ENCODE measurements at regions not wholly inside any gene's neighbourhood (a gene's known extent, or its start where the extent isn't known, plus 50 kb on each side); places are given as distances from the start of the nearest gene placed in this dataset.

DNA sequence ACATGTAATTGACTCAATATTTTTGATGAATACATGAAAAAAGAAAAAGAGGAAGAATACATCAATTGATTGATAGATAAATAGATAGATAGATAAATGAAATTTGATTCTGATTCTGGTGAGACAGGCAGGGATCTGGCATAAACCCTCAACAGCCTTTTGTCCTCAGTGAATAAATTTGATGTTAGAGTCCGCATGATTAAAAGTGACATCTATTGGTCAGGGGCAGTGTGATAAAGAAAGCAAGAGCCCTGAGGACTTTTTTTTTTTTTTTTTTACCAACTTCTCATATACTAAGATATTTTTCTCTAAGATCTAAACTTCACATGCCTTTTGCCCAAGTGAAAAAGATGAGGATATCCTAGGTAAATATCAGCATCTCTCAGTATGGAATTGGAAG lies 216.4 kb downstream of the LRRC3B start:
- ChIA-PET CTCF (no interaction called here), POLR2A (no interaction called here)
- DNase-seq (ENCODE audit: low spot score) (no peak), ATAC-seq (no peak)
- no peak overlapping the region for H3K4me3 Mint-ChIP-seq
- no peaks in the 10 kb centered on the region; the same call in 1 of the 2 replicates for H3K36me3 Mint-ChIP-seq
- TF ChIP-seq ATF3 (CRISPR knock-in tag; conservative IDR thresholded peaks at IDR 0.05) = no peak
- no peak for TF ChIP-seq ELF4 (CRISPR knock-in tag; IDR thresholded peaks at IDR 0.05; ENCODE audit: low read depth)
- TF ChIP-seq, protein P1, sequence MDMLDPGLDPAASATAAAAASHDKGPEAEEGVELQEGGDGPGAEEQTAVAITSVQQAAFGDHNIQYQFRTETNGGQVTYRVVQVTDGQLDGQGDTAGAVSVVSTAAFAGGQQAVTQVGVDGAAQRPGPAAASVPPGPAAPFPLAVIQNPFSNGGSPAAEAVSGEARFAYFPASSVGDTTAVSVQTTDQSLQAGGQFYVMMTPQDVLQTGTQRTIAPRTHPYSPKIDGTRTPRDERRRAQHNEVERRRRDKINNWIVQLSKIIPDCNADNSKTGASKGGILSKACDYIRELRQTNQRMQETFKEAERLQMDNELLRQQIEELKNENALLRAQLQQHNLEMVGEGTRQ (CRISPR knock-in tag; IDR thresholded peaks at IDR 0.05) = no peak
- no peak for TF ChIP-seq ESRRA (CRISPR knock-in tag; IDR thresholded peaks at IDR 0.05; ENCODE audit: borderline replicate concordance)
- no peak for TF ChIP-seq ZNF263 (CRISPR knock-in tag; IDR thresholded peaks at IDR 0.05; ENCODE audit: low read depth)
- TF ChIP-seq ZBTB21 (CRISPR knock-in tag; IDR thresholded peaks at IDR 0.05; ENCODE audit: borderline replicate concordance) = no peak
- TF ChIP-seq RORB (CRISPR knock-in tag; IDR thresholded peaks at IDR 0.05) = no peak
- no peak for TF ChIP-seq TP53 (CRISPR knock-in tag; IDR thresholded peaks at IDR 0.05)
- TF ChIP-seq GRHL2 (CRISPR knock-in tag; IDR thresholded peaks at IDR 0.05; ENCODE audit: insufficient replicate concordance, severe bottlenecking) = no peak
- TF ChIP-seq, protein P2, sequence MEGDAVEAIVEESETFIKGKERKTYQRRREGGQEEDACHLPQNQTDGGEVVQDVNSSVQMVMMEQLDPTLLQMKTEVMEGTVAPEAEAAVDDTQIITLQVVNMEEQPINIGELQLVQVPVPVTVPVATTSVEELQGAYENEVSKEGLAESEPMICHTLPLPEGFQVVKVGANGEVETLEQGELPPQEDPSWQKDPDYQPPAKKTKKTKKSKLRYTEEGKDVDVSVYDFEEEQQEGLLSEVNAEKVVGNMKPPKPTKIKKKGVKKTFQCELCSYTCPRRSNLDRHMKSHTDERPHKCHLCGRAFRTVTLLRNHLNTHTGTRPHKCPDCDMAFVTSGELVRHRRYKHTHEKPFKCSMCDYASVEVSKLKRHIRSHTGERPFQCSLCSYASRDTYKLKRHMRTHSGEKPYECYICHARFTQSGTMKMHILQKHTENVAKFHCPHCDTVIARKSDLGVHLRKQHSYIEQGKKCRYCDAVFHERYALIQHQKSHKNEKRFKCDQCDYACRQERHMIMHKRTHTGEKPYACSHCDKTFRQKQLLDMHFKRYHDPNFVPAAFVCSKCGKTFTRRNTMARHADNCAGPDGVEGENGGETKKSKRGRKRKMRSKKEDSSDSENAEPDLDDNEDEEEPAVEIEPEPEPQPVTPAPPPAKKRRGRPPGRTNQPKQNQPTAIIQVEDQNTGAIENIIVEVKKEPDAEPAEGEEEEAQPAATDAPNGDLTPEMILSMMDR (IDR thresholded peaks at IDR 0.05) = no peak
- no peak for TF ChIP-seq NFE2L1 (CRISPR knock-in tag; IDR thresholded peaks at IDR 0.05)
- TF ChIP-seq USF1 (CRISPR knock-in tag; IDR thresholded peaks at IDR 0.05) = no peak
- no peak for TF ChIP-seq ARID4B (CRISPR knock-in tag; IDR thresholded peaks at IDR 0.05; ENCODE audit: borderline replicate concordance)
- TF ChIP-seq ZNF425 (CRISPR knock-in tag; conservative IDR thresholded peaks at IDR 0.05) = no peak
- TF ChIP-seq ZNF396 (CRISPR knock-in tag; IDR thresholded peaks at IDR 0.05; ENCODE audit: borderline replicate concordance) = no peak
- TF ChIP-seq ERG (CRISPR knock-in tag; IDR thresholded peaks at IDR 0.05) = no peak
- TF ChIP-seq, protein P3, sequence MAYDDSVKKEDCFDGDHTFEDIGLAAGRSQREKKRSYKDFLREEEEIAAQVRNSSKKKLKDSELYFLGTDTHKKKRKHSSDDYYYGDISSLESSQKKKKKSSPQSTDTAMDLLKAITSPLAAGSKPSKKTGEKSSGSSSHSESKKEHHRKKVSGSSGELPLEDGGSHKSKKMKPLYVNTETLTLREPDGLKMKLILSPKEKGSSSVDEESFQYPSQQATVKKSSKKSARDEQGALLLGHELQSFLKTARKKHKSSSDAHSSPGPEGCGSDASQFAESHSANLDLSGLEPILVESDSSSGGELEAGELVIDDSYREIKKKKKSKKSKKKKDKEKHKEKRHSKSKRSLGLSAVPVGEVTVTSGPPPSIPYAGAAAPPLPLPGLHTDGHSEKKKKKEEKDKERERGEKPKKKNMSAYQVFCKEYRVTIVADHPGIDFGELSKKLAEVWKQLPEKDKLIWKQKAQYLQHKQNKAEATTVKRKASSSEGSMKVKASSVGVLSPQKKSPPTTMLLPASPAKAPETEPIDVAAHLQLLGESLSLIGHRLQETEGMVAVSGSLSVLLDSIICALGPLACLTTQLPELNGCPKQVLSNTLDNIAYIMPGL (CRISPR knock-in tag; IDR thresholded peaks at IDR 0.05) = no peak
- TF ChIP-seq TEAD1 (CRISPR knock-in tag; IDR thresholded peaks at IDR 0.05) = no peak
- TF ChIP-seq, protein P4, sequence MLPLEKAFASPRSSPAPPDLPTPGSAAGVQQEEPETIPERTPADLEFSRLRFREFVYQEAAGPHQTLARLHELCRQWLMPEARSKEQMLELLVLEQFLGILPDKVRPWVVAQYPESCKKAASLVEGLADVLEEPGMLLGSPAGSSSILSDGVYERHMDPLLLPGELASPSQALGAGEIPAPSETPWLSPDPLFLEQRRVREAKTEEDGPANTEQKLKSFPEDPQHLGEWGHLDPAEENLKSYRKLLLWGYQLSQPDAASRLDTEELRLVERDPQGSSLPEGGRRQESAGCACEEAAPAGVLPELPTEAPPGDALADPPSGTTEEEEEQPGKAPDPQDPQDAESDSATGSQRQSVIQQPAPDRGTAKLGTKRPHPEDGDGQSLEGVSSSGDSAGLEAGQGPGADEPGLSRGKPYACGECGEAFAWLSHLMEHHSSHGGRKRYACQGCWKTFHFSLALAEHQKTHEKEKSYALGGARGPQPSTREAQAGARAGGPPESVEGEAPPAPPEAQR (CRISPR knock-in tag; IDR thresholded peaks at IDR 0.05) = no peak
- TF ChIP-seq HMGA2 (CRISPR knock-in tag; IDR thresholded peaks at IDR 0.05) = no peak
- H3K27me3 Mint-ChIP-seq (ENCODE audit: low read depth) = no peaks in the 10 kb centered on the region
- H3K27ac Mint-ChIP-seq = no peak overlapping the region
- H3K9me3 Mint-ChIP-seq = peaks cover 15% of the 10 kb centered on the region
- H3K4me1 Mint-ChIP-seq = peaks cover 23% of the 10 kb centered on the region

Data from WTC11 (cell line).